Epithelial cell of esophagus (primary cell): ENCODE measurements at regions not wholly inside any gene's neighbourhood (a gene's known extent, or its start where the extent isn't known, plus 50 kb on each side); places are given as distances from the start of the nearest gene placed in this dataset.

Source experiments
- DNase-seq: peaks from one replicate; pipeline ENCODE4 v3.0.0; 2010; ENCODE audit warnings: low read depth
- H3K4me3 ChIP-seq: 2 replicates; pipeline ENCODE4 v1.5.1; 2011; ENCODE audit warnings: mild to moderate bottlenecking, low read length, control low read depth
- TF ChIP-seq, protein P1 (sequence below): IDR thresholded peaks from 2 replicates; pipeline ENCODE4 v1.5.1; 2011; ENCODE audit warnings: low read depth, mild to moderate bottlenecking, low read length, control low read depth, inconsistent platforms; ENCODE audit not compliant: insufficient read depth; ENCODE audit errors: missing control alignments

DNA sequence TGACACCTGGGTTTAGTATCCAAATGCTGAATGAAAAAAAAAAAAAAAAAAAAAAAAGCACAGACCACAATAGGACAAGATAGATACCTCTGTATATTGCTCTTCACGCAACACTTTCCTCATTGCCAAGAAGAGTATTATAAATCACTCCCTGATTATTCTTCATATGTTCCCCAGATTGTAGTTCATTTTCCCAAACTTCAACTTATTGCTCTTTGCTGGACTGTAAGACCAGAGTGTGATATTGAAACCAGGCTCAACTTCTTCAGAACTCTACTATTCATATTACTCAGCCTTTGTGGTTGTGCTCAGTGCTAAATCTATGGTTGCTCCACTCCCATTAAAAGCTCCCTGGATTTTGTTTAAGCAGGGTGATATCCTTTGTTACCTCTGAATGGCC lies 180.4 kb downstream of the NTMT2 start:
- TF ChIP-seq, protein P1, sequence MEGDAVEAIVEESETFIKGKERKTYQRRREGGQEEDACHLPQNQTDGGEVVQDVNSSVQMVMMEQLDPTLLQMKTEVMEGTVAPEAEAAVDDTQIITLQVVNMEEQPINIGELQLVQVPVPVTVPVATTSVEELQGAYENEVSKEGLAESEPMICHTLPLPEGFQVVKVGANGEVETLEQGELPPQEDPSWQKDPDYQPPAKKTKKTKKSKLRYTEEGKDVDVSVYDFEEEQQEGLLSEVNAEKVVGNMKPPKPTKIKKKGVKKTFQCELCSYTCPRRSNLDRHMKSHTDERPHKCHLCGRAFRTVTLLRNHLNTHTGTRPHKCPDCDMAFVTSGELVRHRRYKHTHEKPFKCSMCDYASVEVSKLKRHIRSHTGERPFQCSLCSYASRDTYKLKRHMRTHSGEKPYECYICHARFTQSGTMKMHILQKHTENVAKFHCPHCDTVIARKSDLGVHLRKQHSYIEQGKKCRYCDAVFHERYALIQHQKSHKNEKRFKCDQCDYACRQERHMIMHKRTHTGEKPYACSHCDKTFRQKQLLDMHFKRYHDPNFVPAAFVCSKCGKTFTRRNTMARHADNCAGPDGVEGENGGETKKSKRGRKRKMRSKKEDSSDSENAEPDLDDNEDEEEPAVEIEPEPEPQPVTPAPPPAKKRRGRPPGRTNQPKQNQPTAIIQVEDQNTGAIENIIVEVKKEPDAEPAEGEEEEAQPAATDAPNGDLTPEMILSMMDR = no peak
- no peak overlapping the region for H3K4me3 ChIP-seq
- DNase-seq = no peak

DNA sequence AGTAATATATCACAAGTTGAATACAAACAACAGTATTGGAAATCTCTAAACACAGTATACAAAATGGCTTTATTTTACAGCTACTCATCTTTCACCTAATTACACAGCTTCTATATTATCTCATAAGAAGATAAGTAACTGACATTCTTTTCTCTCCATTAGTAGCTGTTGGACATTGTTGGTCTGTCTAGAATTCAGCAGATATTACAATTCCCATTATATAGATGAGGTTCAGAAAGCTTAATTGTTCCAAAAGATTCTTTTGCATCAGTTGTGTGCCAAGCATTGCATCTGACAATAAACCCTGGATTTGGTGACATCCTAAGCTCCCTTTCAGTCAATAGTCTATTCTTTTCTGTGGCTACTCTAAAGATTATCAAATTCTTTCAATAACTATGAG lies 187.0 kb downstream of the NTMT2 start:
- TF ChIP-seq, protein P1 = no peak
- DNase-seq = no peak
- H3K4me3 ChIP-seq = no peak overlapping the region

DNA sequence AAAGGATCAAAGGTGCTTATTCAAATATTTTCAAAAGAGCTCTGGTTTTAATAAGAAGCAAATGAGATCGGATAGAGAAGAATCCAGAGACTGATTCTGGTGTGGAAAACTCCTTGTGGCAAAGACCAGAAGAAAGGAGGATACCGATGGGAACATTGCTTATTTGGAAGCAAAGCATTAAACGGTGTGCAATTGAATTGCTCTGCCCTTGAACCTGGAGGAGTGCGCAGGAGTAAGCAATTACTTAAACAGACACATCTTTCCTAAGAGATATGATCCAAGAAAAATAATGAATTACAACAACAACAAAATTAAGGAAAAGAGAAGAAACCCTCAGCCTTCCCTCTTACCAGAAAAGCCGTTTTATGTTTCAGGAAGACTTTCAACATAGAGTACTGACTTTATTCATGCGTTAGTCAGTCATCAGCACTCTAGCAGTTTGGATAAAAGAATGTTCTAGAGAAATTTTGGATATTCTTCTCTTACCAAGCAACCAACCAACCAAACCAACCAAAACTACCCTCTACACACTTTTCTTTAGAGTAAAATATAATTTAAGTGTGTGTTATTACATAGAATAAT lies 191.7 kb downstream of the NTMT2 start:
- DNase-seq = no peak
- H3K4me3 ChIP-seq = no peak overlapping the region
- TF ChIP-seq, protein P1 = no peak

DNA sequence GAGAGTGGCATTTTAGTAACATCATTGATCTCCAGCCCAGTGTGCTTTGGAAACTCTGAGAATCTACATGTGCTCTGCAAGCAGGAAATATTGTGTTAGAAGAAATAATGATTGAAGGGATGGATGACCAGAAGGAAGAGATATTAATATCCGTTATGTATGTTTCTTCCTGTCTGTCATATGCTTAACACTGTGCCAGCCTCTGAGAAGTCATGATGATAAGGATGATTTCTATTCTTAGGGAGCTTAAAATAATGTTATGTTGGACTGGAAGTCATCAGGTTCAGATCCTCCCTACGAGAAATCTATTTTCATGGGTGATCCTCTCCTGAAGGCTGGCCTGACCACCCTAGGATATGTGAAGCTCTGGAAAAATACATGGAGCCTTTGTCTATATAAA lies 192.4 kb upstream of the GORAB start:
- TF ChIP-seq, protein P1 = no peak
- no peak for DNase-seq

DNA sequence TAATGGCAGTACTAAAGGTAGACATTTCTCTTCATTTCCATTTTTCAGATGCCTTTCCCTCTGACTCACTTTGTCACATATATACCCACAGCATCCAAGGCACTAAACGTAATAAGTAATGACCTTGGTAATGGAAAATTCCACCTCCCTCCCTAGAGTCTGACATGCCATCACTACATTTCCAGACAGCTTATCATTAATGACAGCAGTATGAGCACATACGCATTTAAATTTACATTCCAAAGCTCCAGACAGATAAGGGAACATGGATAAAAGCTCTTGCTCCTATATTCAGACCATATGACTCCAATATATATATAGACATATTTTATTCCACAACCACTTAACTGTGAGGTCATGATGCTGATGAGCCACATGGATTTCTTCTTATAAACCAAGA lies 191.7 kb upstream of the GORAB start:
- no peak for DNase-seq
- no peak overlapping the region for H3K4me3 ChIP-seq
- TF ChIP-seq, protein P1 = no peak

More for the DNA sequence above, 192.4 kb upstream of the GORAB start:
- no peak overlapping the region for H3K4me3 ChIP-seq

DNA sequence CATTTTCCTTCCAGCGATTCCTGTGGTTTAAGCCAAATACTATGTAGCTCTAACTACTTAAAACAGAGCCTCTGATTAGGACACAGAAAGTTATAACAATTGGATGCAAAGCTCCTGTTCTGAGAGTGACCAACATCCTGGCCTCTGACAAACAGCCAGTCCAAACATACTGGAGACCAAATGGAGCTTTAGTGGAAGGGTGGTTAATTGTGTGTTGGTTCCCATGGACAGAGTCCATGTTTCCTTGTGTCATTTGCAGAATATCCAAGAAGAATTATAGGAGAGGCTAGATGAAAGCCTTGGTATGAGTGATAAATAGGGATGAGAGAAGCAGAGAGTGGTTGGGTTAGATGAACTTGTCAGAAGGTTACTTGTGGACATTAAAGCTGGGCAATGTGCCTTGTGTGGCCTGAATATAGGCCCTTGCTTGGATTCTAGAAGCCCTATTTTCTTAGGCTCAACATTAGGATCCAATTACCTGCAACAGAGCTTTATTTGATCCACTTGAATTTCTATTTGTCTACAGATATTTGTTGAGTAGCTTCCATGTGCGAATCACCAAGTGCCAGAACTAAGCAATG lies 180.5 kb upstream of the GORAB start:
- TF ChIP-seq, protein P1 = no peak
- DNase-seq = no peak
- H3K4me3 ChIP-seq = no peak overlapping the region

DNA sequence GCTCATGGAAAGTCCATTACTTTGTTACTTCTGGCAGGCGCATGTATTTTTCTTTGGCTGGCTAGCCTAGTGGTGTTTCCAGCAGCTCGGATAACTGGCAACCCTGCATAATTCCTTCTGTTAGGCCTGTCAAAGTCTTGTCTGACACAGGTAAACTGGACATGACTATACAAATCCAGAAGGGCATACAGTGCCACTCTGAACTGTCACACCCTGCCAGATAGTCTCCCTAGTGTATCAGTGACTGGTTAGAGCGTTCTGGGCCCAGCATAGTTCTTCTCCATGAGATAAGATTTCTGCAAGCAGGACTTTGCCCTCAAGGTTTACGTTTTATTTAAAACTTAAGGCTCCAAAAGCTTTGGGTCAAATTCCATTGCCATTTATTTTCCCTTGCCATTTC lies 177.7 kb upstream of the GORAB start:
- no peak for DNase-seq
- H3K4me3 ChIP-seq = no peak overlapping the region
- TF ChIP-seq, protein P1 = no peak
